GM21526 (cell line): ENCODE measurements at regions not wholly inside any gene's neighbourhood (a gene's known extent, or its start where the extent isn't known, plus 50 kb on each side); places are given as distances from the start of the nearest gene placed in this dataset.
A peak's percentile ranks its signal among the peaks of the same experiment; 100 is the strongest.
"Not testable (repeated sequence)": the region's sequence is repeated elsewhere in the genome, so short reads cannot be mapped to it uniquely, and the experiment has no call there.

Source experiments
- ATAC-seq: cut with Tn5 transposase; IDR thresholded peaks from one replicate; pipeline ENCODE4 v1.9.1; 2021; ENCODE audit warnings: moderate library complexity; ENCODE audit not compliant: unreplicated experiment, low FRiP score

DNA sequence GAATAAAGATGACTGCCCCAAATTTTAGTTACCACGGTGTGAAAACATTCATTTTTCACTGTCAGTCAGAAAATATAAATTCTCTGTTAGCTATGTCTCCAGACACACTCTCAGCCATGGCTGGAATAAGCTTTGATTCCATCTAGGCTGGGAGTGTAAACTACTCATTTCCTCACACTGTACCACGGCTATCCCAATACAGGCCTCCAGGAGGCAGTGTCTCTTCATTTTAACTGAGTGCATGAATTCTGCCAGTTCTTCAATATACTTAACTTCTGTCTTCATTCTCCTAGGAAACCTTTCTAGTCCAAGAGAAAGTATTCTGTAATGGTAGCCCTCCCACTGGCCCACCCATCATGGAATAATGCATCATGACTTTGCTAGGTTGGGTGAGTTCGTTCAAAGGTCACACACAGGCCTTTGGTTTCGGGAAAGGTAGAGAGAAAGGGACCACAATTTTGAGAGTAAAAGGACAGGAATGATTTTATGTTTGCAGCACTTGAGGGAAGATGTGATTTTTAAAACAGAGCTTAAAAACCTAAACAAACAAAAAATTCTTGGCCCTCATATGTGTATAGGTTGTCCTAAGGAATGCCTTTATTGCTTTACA, 381.1 kb downstream of the SEC23A start:
- ATAC-seq: peak; percentile 86

GRCh38 chr14:38718519-38718918, 384.5 kb downstream of the SEC23A start:
- no peak for ATAC-seq

- ATAC-seq: no peak
These were observed 386.1 kb downstream of the SEC23A start for GRCh38 chr14:38716926-38717325.

DNA sequence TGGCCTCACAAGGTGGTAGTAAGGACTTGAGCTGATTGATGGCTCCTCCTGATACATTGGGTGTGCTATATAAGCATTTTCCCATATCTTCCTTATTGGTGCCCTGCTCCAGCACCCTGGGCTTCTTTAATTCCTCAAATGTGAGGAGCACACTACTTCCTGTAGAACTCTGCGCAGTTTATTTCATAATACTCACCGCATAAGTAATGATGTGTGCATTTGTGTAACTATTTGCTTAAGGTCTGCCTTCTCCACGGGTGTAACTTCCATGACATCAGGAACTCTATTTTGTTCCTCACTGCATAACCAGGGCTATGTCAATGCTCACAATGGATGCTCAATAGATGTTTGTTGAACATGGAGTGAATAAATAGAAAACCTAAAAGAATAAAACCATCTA, 392.2 kb downstream of the SEC23A start:
- ATAC-seq: no peak

DNA sequence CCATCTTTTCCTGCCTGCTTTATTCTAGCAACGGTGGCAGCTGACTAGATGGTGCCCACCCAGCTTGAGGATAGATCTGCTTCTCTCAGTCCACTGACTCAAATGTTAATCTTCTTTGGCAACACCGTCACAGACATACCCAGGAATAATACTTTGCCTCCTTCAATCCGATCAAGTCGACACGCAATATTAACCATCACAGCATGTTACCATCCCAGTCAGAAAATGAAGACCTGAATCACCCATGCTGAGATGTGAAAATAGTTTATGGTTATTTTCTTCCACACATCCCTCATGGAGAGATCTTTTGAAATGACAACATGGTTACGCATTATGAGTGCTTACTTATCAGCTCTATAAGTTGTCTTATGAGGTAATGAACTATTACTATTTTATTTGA, 392.8 kb downstream of the SEC23A start:
- ATAC-seq: no peak

DNA sequence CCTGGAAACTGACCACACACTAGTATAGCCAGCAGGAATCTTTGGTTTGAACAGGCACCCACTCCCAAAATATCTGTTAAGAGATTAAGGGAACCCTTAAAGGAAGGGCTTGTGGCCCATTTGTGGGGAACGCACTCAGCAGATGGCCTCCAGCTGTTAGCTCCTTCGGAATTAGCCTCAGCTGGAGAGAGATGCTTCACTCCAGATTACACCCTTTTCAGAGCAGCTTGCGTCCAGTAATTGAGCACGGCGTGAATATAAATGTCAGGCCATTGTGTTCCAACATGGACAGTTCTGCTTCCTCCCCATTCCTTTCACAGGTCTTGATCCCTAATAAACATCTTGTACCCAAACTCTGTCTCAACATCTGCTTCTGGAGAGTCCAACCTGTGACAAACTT, 397.8 kb downstream of the SEC23A start:
- no peak for ATAC-seq

GRCh38 chr14:38704220-38704619, 398.8 kb downstream of the SEC23A start:
- ATAC-seq: no peak

GRCh38 chr14:38696925-38697324, 406.1 kb downstream of the SEC23A start:
- ATAC-seq: no peak

DNA sequence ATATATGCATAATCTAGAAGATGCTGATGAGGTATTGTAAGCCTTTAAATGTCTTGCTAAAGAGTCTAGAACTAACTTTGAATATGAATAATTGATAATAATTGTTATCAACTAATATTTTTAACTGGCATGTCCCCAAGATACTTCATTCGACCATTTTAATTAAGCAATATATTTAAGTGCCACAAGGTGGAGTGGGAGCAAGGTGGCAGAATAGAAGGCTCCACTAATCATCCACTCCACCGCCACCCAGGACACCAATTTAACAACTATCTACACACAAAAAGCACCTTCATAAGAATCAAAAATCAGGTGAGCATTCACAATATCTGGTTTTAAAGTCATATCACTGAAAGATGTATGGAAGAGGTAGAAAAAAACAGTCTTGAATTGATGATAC, 409.6 kb downstream of the SEC23A start:
- ATAC-seq: no peak

- ATAC-seq: no peak
These were observed 413.1 kb upstream of the CLEC14A start for GRCh38 chr14:38669027-38669426.

- no peak for ATAC-seq
These were observed 407.5 kb upstream of the CLEC14A start for GRCh38 chr14:38663382-38663781.

DNA sequence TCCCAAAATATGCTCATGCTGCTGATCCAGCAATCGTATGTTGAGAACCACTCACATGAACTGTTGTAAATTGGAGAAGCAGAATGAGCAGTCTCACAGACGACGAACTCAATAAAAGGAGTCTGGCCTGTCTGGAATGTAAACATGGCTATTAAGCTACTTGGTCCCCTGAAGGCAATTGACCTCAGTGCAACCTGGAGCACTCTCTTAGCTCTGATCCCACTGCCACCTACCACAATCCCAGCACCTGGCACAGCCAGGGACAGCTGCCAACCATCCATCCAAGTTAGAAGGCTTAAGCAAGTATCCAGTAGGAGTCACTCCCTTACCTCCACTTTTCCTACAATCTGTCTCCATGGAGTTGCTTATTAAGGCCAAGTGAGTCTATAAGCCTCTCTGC, 406.9 kb upstream of the CLEC14A start:
- no peak for ATAC-seq

DNA sequence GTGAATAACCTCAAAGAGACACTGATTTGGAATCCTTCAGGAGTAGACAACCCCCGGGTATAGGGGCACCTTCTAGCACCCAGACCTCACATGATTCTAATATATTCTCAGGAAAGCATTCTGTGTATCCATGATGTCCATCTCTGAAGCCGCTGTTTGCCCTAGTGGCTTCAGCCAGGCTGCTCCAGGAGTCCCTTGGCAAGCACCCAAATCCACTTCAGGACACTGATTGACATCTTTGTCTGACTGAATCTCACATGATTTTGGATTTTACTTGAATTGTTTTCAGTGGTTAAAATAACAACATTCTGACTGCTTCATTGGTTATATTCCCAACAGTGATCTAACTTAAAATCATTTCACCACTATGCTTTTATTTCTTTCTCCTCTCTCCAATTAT, 390.5 kb upstream of the CLEC14A start:
- no peak for ATAC-seq

GRCh38 chr14:38634913-38635312, 379.0 kb upstream of the CLEC14A start:
- ATAC-seq: not testable (repeated sequence)

- no peak for ATAC-seq
These were observed 373.5 kb upstream of the CLEC14A start for GRCh38 chr14:38629412-38629811.

- ATAC-seq: no peak
These were observed 371.3 kb upstream of the CLEC14A start for GRCh38 chr14:38627163-38627562.

- no peak for ATAC-seq
These were observed 367.8 kb upstream of the CLEC14A start for GRCh38 chr14:38623661-38624060.

DNA sequence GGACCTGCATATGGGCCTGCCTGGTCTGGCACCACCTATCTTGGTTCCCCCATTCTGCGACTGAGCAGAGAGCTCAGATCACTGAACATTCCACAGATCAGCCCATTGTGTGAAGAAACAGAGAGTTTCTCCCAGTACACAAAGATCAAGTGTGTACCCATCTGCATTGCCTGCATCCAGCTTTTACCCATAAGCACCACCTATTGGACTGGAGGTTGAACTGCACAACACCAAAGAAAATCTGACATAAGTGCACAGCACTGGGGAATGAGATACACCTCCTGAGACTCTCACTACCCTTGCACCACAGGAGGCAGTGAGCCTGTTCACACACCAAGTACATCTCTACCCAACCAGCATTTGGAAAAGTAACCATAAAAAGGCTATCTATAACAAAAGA, 362.6 kb upstream of the CLEC14A start:
- ATAC-seq: no peak

GRCh38 chr14:38616959-38617358, 361.1 kb upstream of the CLEC14A start:
- ATAC-seq: no peak

DNA sequence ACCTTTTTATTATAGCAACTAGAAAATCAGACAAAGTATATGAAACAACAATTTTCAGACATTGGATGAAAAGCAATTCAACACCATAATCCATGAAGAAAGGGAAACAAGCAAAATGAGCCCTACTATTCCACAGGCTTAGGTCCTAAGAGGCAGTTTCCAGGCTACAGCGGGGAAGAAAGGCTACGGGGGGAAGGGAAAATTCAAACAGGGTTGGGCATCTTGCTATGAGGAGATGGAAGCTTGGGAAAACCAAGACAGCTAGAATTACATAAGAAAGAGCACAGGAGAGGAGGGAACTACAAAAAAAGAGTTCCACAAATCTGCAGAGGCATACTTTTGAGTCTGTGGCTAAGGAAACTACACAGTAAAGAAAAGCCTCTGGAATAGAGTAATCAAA, 356.0 kb upstream of the CLEC14A start:
- no peak for ATAC-seq

- no peak for ATAC-seq
These were observed 352.4 kb upstream of the CLEC14A start for GRCh38 chr14:38608244-38608643.

GRCh38 chr14:38605193-38606114, 349.6 kb upstream of the CLEC14A start:
- no peak for ATAC-seq
